Activated CD4-positive, alpha-beta T cell treated with anti-CD3 and anti-CD28 coated beads for 48 hours (primary cell): ENCODE measurements at regions not wholly inside any gene's neighbourhood (a gene's known extent, or its start where the extent isn't known, plus 50 kb on each side); places are given as distances from the start of the nearest gene placed in this dataset.

Experiments
- DNase-seq: peaks from one replicate; pipeline ENCODE4 v3.0.0-alpha.2; 2020

DNA sequence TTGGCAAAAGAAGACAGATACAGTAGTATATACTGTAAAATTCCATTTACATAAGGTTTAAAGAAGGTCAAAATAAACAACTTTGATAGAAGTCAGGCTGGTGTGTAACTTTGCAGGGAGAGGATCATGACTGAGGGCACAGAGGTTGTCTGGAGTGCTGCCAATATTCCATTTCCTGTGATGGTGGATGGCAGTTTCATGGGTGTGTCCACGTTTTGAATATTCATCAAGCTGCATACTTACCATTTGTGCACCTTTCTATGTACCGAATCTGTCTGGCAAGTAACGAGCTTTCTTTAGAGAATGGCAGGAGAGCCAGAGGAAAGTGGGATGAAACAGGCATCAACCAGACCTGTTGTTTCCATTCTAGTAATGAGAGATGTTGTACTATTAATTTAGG is 420.5 kb upstream of the HTR2A start:
- DNase-seq, result no peak

GRCh38 chr13:47310401-47310800 is 413.5 kb upstream of the HTR2A start:
- no peak for DNase-seq

- DNase-seq, result no peak
These were observed 410.1 kb upstream of the HTR2A start for GRCh38 chr13:47306991-47307390.

GRCh38 chr13:47303626-47304025 is 406.8 kb upstream of the HTR2A start:
- DNase-seq, result no peak

- no peak for DNase-seq
These were observed 402.5 kb upstream of the HTR2A start for GRCh38 chr13:47299304-47299703.

GRCh38 chr13:47298506-47298905 is 401.7 kb upstream of the HTR2A start:
- DNase-seq, result no peak

DNA sequence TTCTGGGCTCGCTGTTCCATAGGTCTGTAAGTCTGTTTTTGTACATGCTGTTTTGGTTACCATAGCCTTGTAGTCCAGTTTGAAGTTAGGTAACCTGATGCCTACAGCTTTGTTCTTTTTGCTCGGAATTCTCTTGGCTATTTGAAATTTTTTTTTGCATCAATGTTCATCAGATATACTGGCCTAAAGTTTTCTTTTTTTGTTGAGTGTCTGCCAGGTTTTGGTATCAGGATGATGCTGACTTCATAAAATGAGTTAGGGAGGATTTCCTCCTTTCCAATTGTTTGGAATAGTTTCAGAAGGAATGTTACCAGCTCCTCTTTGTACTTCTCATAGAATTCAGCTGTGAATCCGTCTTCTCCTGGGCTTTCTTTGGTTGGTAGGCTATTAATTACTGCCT is 397.8 kb upstream of the HTR2A start:
- DNase-seq, result no peak

DNA sequence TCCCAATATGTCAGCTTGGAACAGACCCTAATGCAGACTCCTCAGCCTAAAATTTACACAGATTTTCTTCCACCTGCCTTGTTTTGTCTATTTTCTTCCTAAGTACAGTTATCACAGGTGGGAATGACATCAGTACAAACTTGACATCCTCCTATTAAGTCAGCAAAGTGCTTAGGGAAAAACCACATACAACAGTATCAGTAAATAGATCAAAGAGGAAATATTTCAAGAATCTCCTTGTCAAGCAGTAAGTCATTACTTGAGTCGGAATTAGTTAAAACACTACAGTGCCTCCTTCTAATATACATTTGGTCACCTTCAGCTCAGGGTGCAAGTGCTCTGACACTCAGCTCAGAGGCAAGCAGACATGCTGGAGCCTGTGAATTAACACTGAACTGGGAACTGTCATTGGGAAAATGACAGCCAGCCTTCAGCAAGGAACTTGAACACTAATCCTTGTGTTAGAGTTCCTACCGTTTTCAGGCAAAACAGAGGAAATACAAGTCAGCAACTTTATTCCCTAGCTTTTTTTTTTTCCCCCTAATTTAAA is 394.3 kb upstream of the HTR2A start:
- no peak for DNase-seq

GRCh38 chr13:47289567-47289966 is 392.7 kb upstream of the HTR2A start:
- DNase-seq, result no peak

- DNase-seq, result no peak
These were observed 391.7 kb upstream of the HTR2A start for GRCh38 chr13:47288546-47288945.

DNA sequence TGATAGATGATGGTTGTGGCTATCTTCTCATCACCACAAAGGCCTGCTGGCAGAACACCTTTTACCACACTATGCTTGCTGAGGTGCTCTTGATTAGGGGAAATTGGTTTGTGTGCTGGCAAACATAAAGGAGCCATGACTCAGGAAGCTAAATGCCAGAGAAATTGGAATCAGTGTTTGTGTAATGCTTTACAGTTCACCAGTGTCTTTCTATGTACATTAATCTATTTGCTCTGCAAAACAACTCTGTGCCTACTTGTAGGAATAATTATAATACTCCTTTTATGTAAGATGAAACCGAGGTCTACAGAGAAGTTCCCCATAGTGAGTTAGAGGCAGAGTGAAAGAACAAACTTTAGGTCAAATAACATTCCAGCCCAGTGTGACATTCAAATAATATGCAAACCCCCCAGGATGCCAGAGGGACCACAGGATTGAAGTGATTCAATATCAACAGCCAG is 390.5 kb upstream of the HTR2A start:
- DNase-seq, result no peak

DNA sequence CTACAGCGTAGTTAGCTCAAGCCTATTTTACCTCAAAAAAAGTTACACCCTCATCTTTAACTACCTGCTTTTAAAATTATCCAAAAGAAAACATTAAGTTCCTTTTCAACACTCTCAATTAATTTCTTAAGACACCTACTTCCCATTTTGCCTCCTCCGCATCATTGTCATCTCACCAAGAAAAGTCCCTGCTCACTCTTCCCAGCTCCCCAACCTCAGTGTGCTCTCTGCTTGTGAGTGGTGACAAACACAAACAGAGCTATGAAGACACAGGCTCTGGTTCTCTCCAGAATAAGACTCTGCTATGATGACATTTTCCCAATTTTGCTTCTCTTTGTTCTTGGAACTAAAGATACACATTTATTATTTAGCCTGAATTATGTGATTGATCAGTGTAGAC is 385.1 kb upstream of the HTR2A start:
- no peak for DNase-seq

GRCh38 chr13:47279920-47280319 is 383.1 kb upstream of the HTR2A start:
- no peak for DNase-seq

DNA sequence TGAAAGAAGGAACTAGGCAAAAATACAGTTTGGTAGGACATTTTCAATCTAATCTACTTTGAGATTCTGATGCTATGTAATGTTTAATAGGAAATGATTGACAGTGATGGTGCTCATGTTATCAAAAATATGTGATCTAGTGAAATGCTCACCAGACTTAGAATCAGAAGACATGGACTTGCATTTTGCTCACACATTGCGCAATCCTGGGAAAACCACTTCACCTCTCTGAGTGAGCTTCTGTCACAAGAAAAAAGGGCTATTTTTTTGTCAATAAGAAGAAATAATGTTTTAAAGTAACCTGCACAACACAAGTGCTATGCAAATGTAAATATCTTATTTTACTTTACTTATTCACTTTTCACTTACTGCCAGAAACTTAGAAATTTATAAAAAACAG is 380.9 kb upstream of the HTR2A start:
- no peak for DNase-seq

DNA sequence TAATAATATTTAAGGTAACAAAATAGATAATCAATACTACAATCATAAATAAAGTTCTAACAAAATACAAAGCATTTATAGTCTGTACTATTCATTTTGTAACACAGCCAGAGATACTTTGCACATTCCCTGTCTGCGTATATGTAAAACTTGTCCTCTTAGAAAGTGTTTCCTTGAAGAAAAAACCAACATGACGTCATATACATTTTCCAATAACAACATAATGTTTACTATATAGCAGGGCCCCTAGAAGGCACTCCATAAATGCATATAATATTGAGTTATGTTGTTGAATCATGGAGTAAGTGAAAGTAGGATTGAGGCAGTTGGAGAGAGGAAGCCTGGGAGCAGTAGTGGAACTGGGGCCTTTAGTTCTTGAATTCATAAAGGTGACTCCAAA is 371.4 kb upstream of the HTR2A start:
- no peak for DNase-seq

GRCh38 chr13:47258384-47258783 is 361.5 kb upstream of the HTR2A start:
- DNase-seq, result no peak

DNA sequence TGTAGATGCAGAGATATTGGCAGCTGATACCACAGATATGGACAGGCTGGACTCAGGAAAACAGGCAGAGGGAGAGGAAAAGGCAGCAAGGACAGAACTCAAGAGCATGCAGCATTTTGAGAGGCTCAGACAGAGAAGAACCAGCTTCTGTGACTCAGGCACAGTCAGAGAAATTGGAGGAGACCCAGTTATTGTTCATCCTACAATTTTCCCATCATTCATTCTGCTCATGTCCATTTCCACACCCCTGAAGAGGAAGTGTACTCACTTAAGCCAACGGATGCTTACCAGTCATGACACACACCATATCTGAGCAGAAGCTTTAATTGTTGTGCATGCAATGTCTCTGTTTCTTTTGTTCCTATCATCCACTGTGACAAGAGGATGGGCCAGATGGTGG is 359.8 kb upstream of the HTR2A start:
- DNase-seq, result no peak

- DNase-seq, result no peak
These were observed 355.8 kb upstream of the HTR2A start for GRCh38 chr13:47252627-47253026.

DNA sequence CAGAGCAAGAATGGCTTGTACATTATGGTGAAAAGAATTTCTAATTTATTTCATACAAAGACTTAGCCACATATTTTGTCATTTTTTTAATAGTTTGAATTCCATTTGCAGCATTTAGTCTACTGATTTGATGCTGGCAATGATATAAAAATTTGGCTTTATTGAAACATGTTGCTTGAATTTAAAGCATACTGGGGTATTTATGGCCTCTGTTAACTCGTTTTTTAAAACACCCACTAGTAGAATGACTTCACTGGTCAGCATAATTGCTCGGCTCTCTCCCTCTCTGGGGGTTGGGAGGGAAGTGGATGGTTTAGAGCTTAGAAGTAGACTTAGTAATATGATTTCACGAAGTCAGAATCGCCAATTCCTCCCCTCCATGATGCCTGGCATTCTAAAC is 354.9 kb upstream of the HTR2A start:
- no peak for DNase-seq

- no peak for DNase-seq
These were observed 353.3 kb upstream of the HTR2A start for GRCh38 chr13:47250146-47250545.

DNA sequence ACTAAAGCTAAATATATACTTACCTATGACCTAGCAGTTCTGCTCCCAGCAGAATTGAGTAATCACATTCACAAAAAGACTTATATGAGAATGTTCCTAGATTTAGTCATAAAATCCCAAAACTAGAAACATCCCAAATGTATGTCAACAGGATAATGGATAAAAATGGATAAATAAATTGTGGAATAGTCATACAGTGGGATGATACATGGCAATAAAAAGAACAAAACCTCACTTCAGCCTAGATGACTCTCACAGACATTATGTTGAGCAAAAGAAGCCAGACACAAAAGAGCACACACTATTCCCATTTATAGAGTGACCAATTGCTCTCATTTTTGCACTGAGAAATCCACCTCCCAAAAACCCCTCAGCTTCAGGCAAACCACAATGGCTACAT is 352.4 kb upstream of the HTR2A start:
- DNase-seq, result no peak

DNA sequence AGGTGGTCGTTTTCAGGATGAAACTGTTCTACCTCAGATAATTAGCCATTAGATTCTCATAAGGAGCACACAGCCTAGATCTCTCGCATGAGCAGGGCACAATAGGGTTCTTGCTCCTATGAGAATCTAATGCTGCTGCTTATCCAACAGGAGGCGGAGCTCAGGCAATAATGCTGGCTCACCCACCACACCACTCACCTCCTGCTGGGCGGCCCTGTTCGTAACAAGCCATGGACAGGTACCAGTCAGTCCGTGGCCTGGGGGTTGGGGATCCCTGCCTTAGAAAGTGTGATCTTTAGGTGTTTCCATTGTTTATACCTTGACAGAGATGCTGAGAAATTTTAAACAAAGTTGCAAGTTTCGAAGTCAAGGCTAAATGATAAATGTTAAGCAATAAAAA is 344.6 kb upstream of the HTR2A start:
- DNase-seq, result no peak

- DNase-seq, result no peak
These were observed 342.2 kb upstream of the HTR2A start for GRCh38 chr13:47239025-47239424.

DNA sequence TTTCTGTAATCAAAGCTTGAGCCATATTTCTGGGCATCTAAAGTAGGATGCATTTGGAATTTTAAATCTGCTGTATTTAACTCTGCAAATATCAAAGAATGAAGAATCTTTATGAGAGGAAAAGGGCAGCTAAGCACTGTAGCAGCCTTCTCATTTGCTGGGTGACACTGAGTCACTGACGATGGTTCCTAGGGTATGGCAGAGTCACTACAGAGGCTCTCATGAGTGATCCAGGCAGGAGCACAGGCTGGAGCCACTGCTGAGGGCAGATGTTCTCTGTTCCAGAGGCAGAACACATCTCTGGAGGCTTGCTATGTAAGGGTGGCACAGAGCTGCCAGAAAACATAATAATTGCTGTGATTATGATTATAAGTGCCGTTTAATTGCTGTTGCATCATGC is 340.7 kb upstream of the HTR2A start:
- no peak for DNase-seq

DNA sequence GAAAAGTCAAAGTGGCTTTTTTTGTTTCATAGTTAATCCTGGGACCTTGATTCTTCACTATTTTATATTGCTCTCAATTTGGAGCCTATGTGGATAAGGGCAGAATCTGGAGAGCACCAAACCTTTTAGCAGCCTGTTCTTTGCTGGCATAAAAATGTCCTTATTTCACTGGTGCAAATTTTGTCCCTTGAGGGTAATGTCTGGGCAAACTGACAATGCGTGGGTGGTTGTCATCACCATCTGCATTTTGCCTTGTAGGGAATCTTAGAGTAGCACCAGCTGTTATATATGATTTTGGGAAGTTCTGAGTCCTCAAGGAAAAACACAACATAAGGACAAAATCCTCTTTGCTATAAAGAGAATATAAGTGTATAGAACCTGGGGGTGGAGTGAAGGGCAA is 336.9 kb upstream of the HTR2A start:
- no peak for DNase-seq

- DNase-seq, result no peak
These were observed 335.7 kb upstream of the HTR2A start for GRCh38 chr13:47232516-47232915.
